ENCODE measurements at regions not wholly inside any gene's neighbourhood (a gene's known extent, or its start where the extent isn't known, plus 50 kb on each side); places are given as distances from the start of the nearest gene placed in this dataset.

- no peak for DNase-seq (ENCODE audit: low read depth in 2 of 2)
Observed at GRCh38 chr6:142681099-142681498, 263.9 kb downstream of the HIVEP2 start.

DNA sequence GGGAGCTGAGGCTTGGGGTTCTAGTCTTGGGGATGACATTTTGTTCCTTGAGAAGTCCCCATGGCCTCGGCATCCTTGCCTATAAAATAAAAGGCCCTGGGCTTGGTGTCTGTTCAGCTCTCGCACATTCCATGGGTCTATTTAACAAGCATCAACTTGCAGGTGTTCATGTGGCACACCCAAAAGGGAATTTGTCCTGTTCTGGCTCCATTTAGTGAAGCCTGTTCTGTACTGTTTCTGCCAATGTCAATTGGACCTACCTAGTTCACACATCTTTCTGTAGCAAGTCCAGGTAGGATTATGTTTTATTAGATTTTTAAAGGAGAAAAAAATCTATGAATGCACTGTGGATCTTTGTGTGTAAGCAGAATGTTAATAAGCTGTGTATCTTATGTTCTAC lies 262.0 kb downstream of the HIVEP2 start:
- DNase-seq (ENCODE audit: low read depth in 2 of 2): no peak

DNA sequence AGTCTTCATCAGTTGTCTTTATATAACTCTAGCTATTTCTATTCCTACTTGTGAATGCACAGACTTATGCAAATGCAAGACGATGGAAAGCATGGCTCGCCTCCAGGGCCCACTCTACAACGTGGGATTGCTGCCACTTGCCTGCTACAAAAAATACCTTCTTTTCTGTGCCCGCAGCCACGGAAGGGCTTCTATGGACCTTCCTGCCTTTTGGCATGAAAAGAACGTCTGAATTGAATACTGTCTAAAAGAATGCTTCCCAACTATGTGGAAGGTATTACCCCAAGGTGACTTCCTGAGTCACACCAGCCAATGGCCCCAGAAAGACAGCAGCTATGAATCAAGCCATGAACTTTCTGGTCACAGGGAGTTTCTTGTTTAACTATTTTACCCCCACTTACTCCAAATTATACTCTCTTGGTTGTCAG lies 261.2 kb downstream of the HIVEP2 start:
- no peak for DNase-seq (ENCODE audit: low read depth in 2 of 2)

DNA sequence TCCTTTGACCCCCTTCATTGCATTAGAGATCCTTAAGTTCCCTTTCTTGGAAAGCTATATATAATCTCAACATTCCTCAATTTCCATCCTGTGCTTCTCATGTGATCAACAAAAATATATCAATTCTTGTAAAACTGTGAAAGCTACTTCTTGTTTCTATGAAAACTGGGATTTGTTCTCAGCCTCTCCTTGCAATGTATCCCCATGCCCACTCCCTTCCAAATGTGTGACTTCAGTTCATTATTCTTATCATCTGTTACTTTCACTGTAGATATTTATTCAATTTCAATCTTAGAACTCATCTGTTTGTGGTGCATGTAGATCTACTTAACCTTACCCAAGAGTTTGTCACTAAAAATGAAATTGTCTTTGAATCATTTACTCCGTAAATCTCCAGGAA lies 260.6 kb downstream of the HIVEP2 start:
- DNase-seq (ENCODE audit: low read depth in 2 of 2): no peak

GRCh38 chr6:142685852-142686506 lies 259.0 kb downstream of the HIVEP2 start:
- no peak for DNase-seq (ENCODE audit: low read depth in 2 of 2)

- no peak for DNase-seq (ENCODE audit: low read depth in 2 of 2)
Observed at GRCh38 chr6:142686507-142686887, 258.5 kb downstream of the HIVEP2 start.

GRCh38 chr6:142692942-142693341 lies 252.0 kb downstream of the HIVEP2 start:
- DNase-seq (ENCODE audit: low read depth in 2 of 2): peak; percentile 43 to 44

DNA sequence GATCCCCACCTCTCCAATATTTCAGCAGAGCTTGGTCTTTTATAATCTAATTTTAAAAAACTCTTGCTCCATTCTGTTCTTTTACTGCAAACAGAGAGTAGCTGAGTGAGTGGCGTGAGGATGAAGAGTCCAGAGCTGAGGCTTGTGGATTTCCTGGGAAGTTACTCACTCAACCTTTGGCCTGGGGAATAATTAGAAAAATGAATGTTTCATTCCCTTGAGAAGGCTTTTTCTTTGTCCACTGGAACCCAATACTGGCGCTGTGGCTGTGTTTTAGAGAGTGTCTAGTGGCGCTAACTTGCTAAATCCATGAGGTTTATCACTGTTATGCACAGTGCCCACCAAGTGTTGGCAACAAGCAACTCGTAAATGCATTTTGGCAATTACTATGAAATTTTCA lies 251.5 kb downstream of the HIVEP2 start:
- DNase-seq (ENCODE audit: low read depth in 2 of 2): no peak

GRCh38 chr6:142694054-142694453 lies 250.9 kb downstream of the HIVEP2 start:
- no peak for DNase-seq (ENCODE audit: low read depth in 2 of 2)

- no peak for DNase-seq (ENCODE audit: low read depth in 2 of 2)
Observed at GRCh38 chr6:142695016-142695415, 250.0 kb downstream of the HIVEP2 start.

DNA sequence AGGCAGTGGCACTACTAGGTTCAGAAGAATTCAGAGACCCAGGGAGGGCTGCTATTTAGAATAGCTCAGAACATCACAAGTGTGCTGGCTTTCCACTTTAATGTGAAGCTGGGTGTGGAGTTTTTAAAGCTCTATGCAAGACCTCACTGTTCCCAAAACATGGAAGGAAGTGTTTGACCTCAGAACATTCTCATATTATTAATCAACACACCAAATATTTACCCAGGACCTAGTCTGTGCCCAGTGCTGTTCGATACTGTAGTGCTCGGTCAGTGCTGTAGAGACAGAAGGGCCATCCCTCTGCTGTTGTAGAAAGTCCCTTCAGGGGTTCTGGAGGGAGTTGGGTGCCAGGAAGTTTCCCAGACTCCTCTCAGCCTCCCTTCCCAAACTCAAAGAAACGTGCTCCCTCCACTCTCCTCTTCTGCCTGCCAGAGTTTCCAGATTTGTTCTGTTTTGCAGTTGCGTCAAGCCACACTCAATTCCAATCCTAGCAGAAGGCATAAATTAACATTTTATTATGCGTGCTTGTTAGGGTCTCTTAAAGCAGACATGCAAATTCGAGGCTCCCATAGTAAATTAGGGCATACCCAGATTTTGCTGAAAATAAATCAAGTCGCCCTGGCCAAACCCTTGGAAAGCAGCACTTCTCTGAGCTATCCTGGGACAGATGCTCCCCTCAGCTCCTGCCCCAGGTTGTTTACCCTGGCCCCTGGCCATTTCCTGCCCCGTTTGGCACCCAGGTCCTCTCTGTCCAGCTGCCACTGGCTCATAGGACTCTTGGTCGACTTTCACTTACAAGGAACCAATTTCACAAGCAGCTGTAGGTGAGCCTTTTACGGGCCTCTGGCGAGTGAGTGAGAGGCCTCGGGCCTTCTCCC lies 248.6 kb downstream of the HIVEP2 start:
- DNase-seq (ENCODE audit: low read depth in 2 of 2): no peak

DNA sequence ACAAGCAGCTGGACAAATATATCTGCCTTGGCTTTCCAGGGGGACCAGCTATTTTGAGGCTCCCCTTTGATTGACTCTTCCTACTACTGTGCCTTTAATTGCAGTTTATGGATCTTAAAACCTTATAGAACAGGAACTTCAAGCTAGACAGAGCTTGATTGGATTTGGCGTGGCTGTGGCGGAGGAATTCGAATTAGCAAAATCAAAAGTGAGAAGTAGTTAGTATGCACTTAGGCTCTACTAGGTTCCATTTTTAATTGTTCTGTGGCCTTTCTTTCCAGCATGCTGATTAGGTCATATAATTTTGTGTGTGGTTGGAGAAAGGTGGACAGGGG lies 248.0 kb downstream of the HIVEP2 start:
- no peak for DNase-seq (ENCODE audit: low read depth in 2 of 2)

DNA sequence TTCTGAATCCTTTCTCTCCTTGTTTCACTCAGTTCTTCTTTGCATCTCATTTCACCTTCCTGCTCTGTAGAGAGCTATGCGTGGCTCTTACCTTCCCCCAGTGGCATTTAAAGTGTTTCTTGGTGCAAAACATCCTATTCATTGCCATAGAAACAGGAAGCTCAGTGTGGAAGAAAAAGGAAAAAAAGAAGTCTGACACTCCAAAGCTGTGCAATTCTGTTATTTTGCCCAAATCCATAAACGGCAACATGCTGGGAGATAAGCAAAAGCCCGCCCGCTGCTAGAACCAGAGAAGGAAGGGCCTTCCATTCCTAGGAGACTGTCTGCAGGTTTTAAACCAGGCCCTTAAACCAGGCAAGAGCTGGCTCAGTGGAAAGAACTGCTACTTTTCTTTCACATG lies 247.1 kb downstream of the HIVEP2 start:
- no peak for DNase-seq (ENCODE audit: low read depth in 2 of 2)

GRCh38 chr6:142698751-142699150 lies 246.2 kb downstream of the HIVEP2 start:
- DNase-seq (ENCODE audit: low read depth in 2 of 2): no peak

- DNase-seq (ENCODE audit: low read depth in 2 of 2): no peak
Observed at GRCh38 chr6:142699391-142699790, 245.6 kb downstream of the HIVEP2 start.

DNA sequence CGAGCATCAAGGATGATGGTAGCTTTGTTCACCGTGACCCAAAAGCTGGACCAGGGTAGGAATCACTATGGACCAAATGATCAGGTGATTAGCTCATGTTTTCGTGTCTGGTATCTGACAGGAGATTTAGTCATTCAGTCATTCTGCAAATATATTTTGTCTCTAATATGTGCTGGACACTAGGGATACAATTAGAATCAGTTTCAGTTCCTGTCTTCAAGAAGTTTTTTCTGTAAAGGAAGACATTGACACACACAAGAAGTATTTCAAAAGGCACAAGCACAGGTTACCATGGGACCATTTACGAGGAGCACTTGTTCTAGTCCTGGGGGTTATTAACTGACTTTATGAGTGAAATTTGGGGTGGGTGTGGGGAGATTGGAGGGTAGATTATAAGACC lies 244.9 kb downstream of the HIVEP2 start:
- DNase-seq (ENCODE audit: low read depth in 2 of 2): no peak

DNA sequence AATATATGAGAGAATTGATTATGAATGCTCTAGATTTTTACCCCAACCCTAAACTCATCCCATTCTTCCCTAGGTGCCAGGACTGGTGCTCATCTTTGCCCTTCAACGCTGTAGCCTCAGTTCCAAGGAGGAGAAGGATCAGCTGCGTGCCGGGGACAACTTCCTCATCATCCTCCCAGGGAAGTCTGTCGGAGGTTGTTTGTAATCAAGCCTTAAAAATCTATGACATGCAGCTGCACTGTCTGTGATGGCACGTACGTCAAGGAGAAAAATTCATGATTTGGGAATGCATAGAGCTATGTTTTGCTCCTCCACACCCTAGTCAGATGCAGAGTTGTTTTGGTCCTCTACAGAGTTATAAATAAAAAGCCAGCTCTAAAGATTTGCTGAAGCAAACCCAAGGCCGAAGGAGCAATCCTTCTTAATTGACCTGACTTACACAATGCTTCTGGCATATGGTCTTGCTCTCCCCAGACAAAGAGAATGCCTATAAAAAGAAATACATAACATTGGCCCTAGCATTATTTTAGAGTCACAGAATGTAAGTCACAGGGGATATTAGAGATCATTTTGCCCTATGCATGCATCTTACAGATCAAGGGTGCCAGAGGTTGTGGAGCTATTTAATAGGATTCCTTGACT lies 244.2 kb downstream of the HIVEP2 start:
- no peak for DNase-seq (ENCODE audit: low read depth in 2 of 2)

All from stimulated activated CD8-positive, alpha-beta memory T cell treated with anti-CD3 and anti-CD28 coated beads, Interleukin-7, amount 100 ng/mL, for 1 hour (primary cell).